ENCODE measurements at regions not wholly inside any gene's neighbourhood (a gene's known extent, or its start where the extent isn't known, plus 50 kb on each side); places are given as distances from the start of the nearest gene placed in this dataset.
A peak's percentile ranks its signal among the peaks of the same experiment; 100 is the strongest.

GRCh38 chr2:119073213-119073612 lies 85.3 kb downstream of the C1QL2 start:
- Histone ChIP-seq H3K4me1 (ENCODE audit: insufficient read depth, low read length) (no peaks in the 10 kb centered on the region), H3K79me2 (ENCODE audit: insufficient read depth, low read length) (no peaks in the 10 kb centered on the region), H2AFZ (ENCODE audit: low read length) (no peak overlapping the region), H3K27me3 (ENCODE audit: control insufficient read depth in 1 of 2, insufficient read depth in 2 of 2, low read length in 2 of 2) (peaks cover 1 to 4% of the 10 kb centered on the region in 2 experiments; a peak in 2 of 5 replicates), H3K9me3 (ENCODE audit: low read length) (no peaks in the 10 kb centered on the region), H3K27ac (ENCODE audit: extremely low read length, insufficient read depth, low read length) (no peak overlapping the region), H3K36me3 (replicated peaks in 1 of 2; ENCODE audit: control insufficient read depth in 1 of 2, insufficient read depth in 2 of 2, low read length in 2 of 2) (no peaks in the 10 kb centered on the region), H3K4me3 (replicated peaks in 1 of 3; ENCODE audit: insufficient read depth in 1 of 3, low read depth in 2 of 3, low read length in 3 of 3) (no peak overlapping the region), H3K4me2 (ENCODE audit: low read depth, low read length) (no peak overlapping the region), H3K9ac (ENCODE audit: insufficient read depth, low read depth, low read length) (no peak overlapping the region), H4K20me1 (ENCODE audit: insufficient read depth, low read length) (no peaks in the 10 kb centered on the region)
- in situ Hi-C loops (cut with HindIII; ENCODE audit: extremely low pct_ligation_motif_present, low pct_unique_long_range_greater_than_20kb) (no loop called here), intact Hi-C loops (cut with micrococcal nuclease; ENCODE audit: unreplicated experiment) (no loop called here)
- TF ChIP-seq PCBP2 (optimal IDR thresholded peaks at IDR 0.05; ENCODE audit: low read depth, low read length, poor library complexity, severe bottlenecking) (peak; percentile 87), BORCS8-MEF2B (CRISPR knock-in tag; IDR thresholded peaks at IDR 0.05) (no peak)
- DNase-seq (ENCODE audit: low spot score) (no peak), FAIRE-seq (no peak), ATAC-seq (no peak)
- POLR2A ChIA-PET = no interaction called here
- CTCF ChIA-PET (ENCODE audit: low intra/inter-chr PET ratio, low total read pairs) = no interaction called here
- BruUV-seq (replicated peaks) = no TSS peak
- 2% methylated on average over 3 of the region's 3 CpGs for WGBS (ENCODE audit: low lambda C conversion rate)

- H2AFZ ChIP-seq (ENCODE audit: low read length) = no peak overlapping the region
- H3K4me2 ChIP-seq (ENCODE audit: low read depth, low read length) = no peak overlapping the region
- H3K27ac ChIP-seq (ENCODE audit: extremely low read length, insufficient read depth, low read length) = no peak overlapping the region
- H3K79me2 ChIP-seq (ENCODE audit: insufficient read depth, low read length) = no peaks in the 10 kb centered on the region
- BruUV-seq (replicated peaks) = no TSS peak
- WGBS (ENCODE audit: low lambda C conversion rate) = 2% methylated on average over 1 of the region's 1 CpG
- DNase-seq (ENCODE audit: low spot score) = no peak
- ChIA-PET CTCF (ENCODE audit: low intra/inter-chr PET ratio, low total read pairs) (no interaction called here), POLR2A (no interaction called here)
- H3K4me3 ChIP-seq (replicated peaks in 1 of 3; ENCODE audit: insufficient read depth in 1 of 3, low read depth in 2 of 3, low read length in 3 of 3) = no peak overlapping the region
- no peak overlapping the region for H3K9ac ChIP-seq (ENCODE audit: insufficient read depth, low read depth, low read length)
- intact Hi-C loops (cut with micrococcal nuclease; ENCODE audit: unreplicated experiment) (no loop called here), in situ Hi-C loops (cut with HindIII; ENCODE audit: extremely low pct_ligation_motif_present, low pct_unique_long_range_greater_than_20kb) (no loop called here)
- no peaks in the 10 kb centered on the region for H3K9me3 ChIP-seq (ENCODE audit: low read length)
- H4K20me1 ChIP-seq (ENCODE audit: insufficient read depth, low read length) = no peaks in the 10 kb centered on the region
- no peaks in the 10 kb centered on the region for H3K36me3 ChIP-seq (replicated peaks in 1 of 2; ENCODE audit: control insufficient read depth in 1 of 2, insufficient read depth in 2 of 2, low read length in 2 of 2)
- no peak for ATAC-seq
- TF ChIP-seq ZKSCAN5 (CRISPR knock-in tag; IDR thresholded peaks at IDR 0.05) (no peak), THAP11 (CRISPR knock-in tag; IDR thresholded peaks at IDR 0.05) (no peak), SKI (IDR thresholded peaks at IDR 0.05; ENCODE audit: partially characterized antibody) (no peak), ZNF503 (CRISPR knock-in tag; IDR thresholded peaks at IDR 0.05) (no peak), ZNF224 (CRISPR knock-in tag; IDR thresholded peaks at IDR 0.05) (no peak), HMG20A (CRISPR knock-in tag; IDR thresholded peaks at IDR 0.05; ENCODE audit: borderline replicate concordance) (no peak), BORCS8-MEF2B (CRISPR knock-in tag; IDR thresholded peaks at IDR 0.05) (no peak), NCOA2 (CRISPR knock-in tag; IDR thresholded peaks at IDR 0.05) (no peak), ASH2L (IDR thresholded peaks at IDR 0.05; ENCODE audit: insufficient read length, low read depth, low read length) (no peak), ZNF605 (CRISPR knock-in tag; IDR thresholded peaks at IDR 0.05) (no peak), DBP (CRISPR knock-in tag; IDR thresholded peaks at IDR 0.05; ENCODE audit: not compliant biosample characterization) (no peak)
- no peak for FAIRE-seq
- H3K27me3 ChIP-seq (ENCODE audit: control insufficient read depth in 1 of 2, insufficient read depth in 2 of 2, low read length in 2 of 2) = peaks cover 0 to 1% of the 10 kb centered on the region in 2 experiments; a peak in 2 of 5 replicates
- no peaks in the 10 kb centered on the region for H3K4me1 ChIP-seq (ENCODE audit: insufficient read depth, low read length)
Observed at GRCh38 chr2:119071476-119071875, 87.1 kb downstream of the C1QL2 start.

All from HepG2 (cell line).